NCI-H1092 treated with DMSO at 0.1 percent for 48 hours (cell line): ENCODE measurements at regions not wholly inside any gene's neighbourhood (a gene's known extent, or its start where the extent isn't known, plus 50 kb on each side); places are given as distances from the start of the nearest gene placed in this dataset.

Source experiments
- DNase-seq: peaks from one replicate; lab custom pipeline; 2025; lab: John Stamatoyannopoulos, UW

GRCh38 chr10:21326594-21327288, 198.7 kb downstream of the SKIDA1 start:
- DNase-seq: no peak

DNA sequence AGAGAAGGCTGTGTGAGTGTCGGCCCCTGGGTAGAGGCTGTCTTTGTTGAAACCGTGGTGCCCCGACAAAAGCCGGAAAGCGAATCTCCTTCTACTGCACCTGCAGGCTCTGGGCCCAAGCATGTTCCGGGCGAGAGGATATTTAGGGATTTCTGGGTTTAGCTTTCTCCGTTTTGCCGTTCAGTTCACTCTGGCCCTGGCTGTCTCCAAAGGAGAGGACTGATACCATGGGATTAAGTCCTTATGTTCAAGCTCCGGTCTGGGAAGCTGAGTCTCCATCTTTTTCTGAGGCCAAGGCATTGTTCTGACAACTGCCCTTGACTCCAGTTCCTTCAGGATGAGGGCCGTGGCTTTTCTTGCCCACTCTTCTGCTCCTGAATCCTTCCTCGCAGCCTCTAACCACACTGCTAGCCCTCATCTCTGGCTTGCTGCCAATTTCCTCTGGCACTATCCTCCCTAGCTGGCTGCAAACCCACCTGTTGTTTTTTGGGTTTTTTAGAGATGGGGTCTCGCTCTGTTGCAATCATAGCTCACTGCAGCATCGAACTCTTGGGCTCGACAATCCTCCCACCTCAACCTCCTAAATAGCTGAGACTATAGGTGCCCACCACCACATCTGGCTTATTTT, 206.8 kb downstream of the SKIDA1 start:
- peak; percentile 14 for DNase-seq

DNA sequence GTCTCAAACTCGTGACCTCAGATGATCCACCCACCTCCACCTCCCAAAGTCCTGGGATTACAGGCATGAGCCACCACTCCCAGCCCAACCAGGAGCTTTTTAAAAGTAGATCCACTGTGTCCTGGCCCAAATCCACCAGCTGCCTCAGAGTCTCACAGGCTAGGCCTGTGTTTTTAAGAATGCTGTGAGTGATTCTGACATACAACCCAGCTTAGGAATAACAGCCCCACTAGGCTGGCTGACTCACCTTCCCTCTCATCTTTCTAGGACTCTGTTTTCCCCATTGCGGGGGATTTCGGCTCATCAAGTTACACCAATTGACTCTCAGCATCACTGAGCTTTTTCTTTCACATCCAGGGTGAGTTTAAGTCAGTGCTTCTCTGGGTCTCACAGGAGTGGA, 207.6 kb downstream of the SKIDA1 start:
- no peak for DNase-seq

- DNase-seq: no peak
Measured at GRCh38 chr10:21315645-21316220, 209.7 kb downstream of the SKIDA1 start.

DNA sequence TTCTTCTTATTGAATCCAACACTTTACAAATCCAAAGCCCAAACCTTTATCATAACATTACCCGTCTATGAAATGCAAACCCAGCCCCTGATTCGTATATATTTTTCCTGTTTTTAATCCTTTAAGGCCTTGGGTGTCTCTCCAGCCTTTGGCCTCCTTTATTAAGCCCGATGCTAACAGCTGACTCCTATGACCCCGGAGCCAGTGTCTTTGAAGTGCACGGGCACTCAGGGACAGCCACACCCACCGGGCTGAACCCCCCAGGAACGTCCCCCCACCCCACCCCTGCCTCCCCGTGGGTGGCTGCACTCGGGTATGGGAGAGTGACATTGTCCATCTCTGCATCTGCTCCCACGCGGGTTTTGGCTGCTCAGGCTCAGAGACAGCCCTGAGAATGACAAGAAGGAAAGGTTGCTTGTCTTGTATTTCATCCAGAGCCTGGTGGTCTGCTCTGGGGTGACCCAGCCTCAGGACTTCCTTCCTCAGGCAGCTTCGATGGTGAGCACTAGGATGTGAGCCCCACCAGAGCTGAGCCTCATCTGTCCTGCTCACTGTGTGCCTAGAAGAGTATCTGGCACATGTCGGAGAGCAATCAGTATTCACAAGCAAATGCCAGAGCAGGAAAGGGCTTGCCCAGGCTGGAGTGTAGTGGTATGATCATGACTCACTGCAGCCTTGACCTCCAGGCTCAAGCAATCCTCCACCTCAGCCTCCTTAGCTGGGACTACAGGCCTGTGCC, 210.4 kb downstream of the SKIDA1 start:
- no peak for DNase-seq

- DNase-seq: no peak
Measured at GRCh38 chr10:21314111-21314626, 211.3 kb downstream of the SKIDA1 start.

DNA sequence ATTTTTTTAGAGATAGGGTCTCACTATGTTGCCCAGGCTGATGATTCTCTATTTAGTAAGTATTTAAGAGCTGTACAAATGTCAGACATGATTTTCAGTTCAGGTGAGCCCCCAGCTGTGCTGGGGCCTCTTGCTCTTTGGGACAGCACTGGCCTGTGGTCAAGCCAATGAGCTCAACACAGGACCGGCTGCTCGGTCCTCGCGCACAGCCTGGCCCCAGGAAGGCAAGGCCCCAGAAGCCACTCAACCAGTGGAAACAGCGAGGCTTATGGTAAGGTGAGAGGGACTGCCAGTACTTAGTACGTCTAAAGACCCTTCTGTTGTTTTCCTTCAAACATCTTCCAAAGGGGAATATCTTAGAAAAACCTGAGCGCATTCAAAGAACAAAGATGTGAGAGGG, 211.8 kb downstream of the SKIDA1 start:
- no peak for DNase-seq

- DNase-seq: no peak
Measured at GRCh38 chr10:21311426-21311825, 214.1 kb downstream of the SKIDA1 start.

- no peak for DNase-seq
Measured at GRCh38 chr10:21309427-21309826, 216.1 kb downstream of the SKIDA1 start.

GRCh38 chr10:21308946-21309345, 216.5 kb downstream of the SKIDA1 start:
- no peak for DNase-seq

- no peak for DNase-seq
Measured at GRCh38 chr10:21308018-21308417, 217.5 kb downstream of the SKIDA1 start.

DNA sequence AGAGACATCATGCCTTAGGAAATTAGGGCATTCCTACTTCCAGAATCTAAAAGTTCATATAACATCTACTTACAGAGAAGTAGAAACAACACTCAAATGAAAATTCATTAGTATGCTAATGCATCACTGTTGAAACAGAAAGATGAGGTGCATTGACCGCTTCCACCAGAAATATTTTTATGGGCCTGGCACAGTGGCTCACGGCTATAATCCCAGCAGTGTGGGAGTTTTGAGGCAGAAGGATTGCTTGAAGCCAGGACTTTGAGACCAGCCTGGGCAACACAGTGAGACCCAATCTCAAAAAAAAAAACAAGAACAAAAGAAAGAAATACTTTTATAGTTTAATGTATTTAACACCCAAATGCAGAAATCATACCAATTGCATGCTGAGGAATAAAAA, 220.9 kb downstream of the SKIDA1 start:
- no peak for DNase-seq

DNA sequence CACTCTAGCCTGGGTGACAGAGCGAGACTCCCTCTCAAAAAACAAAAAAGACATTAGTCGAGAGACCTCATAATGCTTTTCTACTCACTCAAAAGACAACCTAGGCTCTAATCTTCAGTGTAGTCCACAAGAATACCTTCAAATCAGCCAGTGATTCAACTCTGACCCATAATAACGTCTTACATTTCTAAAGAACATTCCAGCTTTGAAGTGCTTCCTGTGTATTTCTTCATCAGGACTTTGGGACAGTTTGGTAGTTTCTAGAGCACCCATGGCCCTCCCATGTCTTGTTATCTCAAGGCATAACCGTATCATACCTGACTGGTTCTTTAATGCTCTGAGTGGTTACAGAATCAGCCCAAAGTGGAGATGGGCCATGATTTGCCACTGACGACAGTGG, 221.3 kb downstream of the SKIDA1 start:
- DNase-seq: no peak

- DNase-seq: no peak
Measured at GRCh38 chr10:21300551-21300950, 224.9 kb downstream of the SKIDA1 start.

GRCh38 chr10:21299330-21299729, 226.2 kb downstream of the SKIDA1 start:
- DNase-seq: no peak

GRCh38 chr10:21298701-21299100, 226.8 kb downstream of the SKIDA1 start:
- no peak for DNase-seq

DNA sequence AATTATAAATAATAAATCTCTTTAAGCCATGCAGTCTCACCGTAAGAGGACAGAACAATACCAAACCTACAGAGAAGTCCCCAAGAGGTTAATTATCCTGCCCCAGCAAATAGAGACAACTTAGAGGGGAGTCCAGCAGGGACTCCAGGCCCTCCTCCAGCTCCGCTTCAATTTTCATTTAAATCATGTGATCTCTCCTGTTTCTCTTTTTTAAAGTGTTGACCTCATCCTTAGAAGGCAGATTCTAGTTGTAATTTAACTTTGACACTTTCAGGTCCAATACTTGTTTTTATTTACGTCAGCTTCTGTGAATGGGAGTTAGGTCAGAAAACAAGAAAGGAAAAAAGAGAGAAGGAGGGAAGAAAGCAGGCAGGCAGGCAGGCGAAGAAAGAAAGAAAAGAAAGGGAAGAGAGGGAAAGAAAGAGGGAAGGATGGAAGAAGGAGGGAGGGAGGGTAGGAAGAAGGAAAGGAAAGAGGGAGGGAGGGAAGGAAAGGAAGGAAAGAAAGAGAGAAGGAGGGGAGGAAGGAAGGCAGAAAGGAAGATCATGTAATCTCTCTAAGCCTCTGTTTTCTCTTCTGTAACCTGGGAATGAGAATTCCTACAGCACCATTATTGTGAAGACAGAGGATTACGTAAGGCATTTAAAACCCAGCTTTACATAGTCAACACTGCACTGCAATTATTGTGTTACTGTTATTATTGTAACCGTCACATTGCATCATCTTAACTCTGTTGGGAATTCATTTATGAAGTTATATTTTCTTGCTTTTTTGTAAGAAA, 227.7 kb downstream of the SKIDA1 start:
- DNase-seq: no peak

GRCh38 chr10:21296575-21297355, 228.7 kb downstream of the SKIDA1 start:
- DNase-seq: no peak

GRCh38 chr10:21293518-21294356, 231.7 kb downstream of the SKIDA1 start:
- DNase-seq: no peak
